ENCODE measurements at regions not wholly inside any gene's neighbourhood (a gene's known extent, or its start where the extent isn't known, plus 50 kb on each side); places are given as distances from the start of the nearest gene placed in this dataset.
"Not testable (repeated sequence)": the region's sequence is repeated elsewhere in the genome, so short reads cannot be mapped to it uniquely, and the experiment has no call there.

DNA sequence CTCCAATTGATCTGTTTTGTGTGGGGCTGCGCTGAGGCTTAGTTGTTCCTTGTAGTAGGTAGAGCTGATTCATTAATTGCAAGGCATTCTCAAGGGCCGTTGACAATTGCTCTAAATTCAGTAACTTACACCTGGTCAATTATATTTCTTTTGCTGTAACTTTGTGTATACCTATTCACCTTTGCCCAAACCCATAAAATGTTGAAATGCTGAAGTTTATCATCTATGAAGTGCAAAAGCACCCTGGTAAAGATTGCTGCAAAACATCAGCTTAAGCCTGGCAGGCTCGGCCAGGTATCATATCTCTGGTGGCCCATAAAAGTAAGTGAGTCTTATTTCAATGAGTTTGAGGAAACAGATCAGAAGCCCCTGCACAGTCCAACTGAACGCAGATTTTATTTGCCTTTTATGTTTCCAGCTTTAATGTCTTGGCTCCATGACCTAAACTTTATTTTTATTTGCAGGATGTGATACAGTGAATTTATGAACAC, 203.6 kb upstream of the SLCO3A1 start:
- H3K9ac ChIP-seq (ENCODE audit: insufficient read depth, low read length): no peak overlapping the region
- TF ChIP-seq EZH2 (IDR thresholded peaks at IDR 0.05; ENCODE audit: low read length, missing control alignments): no peak
- TF ChIP-seq, protein P1, sequence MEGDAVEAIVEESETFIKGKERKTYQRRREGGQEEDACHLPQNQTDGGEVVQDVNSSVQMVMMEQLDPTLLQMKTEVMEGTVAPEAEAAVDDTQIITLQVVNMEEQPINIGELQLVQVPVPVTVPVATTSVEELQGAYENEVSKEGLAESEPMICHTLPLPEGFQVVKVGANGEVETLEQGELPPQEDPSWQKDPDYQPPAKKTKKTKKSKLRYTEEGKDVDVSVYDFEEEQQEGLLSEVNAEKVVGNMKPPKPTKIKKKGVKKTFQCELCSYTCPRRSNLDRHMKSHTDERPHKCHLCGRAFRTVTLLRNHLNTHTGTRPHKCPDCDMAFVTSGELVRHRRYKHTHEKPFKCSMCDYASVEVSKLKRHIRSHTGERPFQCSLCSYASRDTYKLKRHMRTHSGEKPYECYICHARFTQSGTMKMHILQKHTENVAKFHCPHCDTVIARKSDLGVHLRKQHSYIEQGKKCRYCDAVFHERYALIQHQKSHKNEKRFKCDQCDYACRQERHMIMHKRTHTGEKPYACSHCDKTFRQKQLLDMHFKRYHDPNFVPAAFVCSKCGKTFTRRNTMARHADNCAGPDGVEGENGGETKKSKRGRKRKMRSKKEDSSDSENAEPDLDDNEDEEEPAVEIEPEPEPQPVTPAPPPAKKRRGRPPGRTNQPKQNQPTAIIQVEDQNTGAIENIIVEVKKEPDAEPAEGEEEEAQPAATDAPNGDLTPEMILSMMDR (conservative IDR thresholded peaks at IDR 0.05 in 1 of 2, IDR thresholded peaks at IDR 0.05 in 1 of 2; ENCODE audit: low read depth in 1 of 2, low read length in 2 of 2): no peak
- H3K36me3 ChIP-seq (ENCODE audit: control insufficient read depth, insufficient read depth, low read length): no peaks in the 10 kb centered on the region
- no peaks in the 10 kb centered on the region for H4K20me1 ChIP-seq (ENCODE audit: control insufficient read depth, extremely low read depth, insufficient read depth, low read length)
- no peaks in the 10 kb centered on the region for H3K27me3 ChIP-seq (ENCODE audit: control insufficient read depth, insufficient read depth, low read length)
- H3K9me3 ChIP-seq (ENCODE audit: control insufficient read depth, insufficient read depth, low read depth, low read length): no peaks in the 10 kb centered on the region
- H3K79me2 ChIP-seq (ENCODE audit: control insufficient read depth, insufficient read depth, low read length): no peaks in the 10 kb centered on the region
- H3K4me1 ChIP-seq (ENCODE audit: control insufficient read depth, extremely low read depth, insufficient read depth, low read length): no peaks in the 10 kb centered on the region
- no peak overlapping the region for H3K4me2 ChIP-seq (ENCODE audit: extremely low read depth, insufficient read depth, low read length)
- H2AFZ ChIP-seq (ENCODE audit: low read length): no peak overlapping the region
- no peak for DNase-seq (ENCODE audit: low read depth in 2 of 2)
- no peak overlapping the region for H3K4me3 ChIP-seq (replicated peaks in 1 of 4; ENCODE audit: control extremely low read depth in 1 of 4, insufficient read depth in 1 of 4, low read depth in 3 of 4, low read length in 4 of 4)
- H3K27ac ChIP-seq (ENCODE audit: insufficient read depth, low read length): no peak overlapping the region

DNA sequence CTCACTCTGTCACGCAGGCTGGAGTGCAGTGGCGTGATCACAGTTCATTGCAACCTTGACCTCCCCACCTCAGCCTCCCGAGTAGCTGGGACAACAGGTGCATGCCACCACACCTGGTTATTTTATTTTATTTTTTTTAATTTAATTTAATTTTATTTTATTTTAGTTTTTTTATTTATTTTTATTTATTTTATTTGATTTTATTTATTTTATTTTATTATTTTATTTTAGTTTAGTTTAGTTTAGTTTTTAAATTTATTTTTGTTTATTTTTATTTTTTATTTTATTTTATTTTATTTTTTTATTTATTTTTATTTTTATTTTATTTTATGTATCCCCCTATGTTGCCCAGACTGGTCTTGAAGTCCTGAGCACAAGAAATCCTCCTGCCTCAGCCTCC, 202.3 kb upstream of the SLCO3A1 start:
- Histone ChIP-seq H3K27me3 (ENCODE audit: control insufficient read depth, insufficient read depth, low read length) (no peaks in the 10 kb centered on the region), H4K20me1 (ENCODE audit: control insufficient read depth, extremely low read depth, insufficient read depth, low read length) (no peaks in the 10 kb centered on the region), H2AFZ (ENCODE audit: low read length) (no peak overlapping the region), H3K9ac (ENCODE audit: insufficient read depth, low read length) (no peak overlapping the region), H3K36me3 (ENCODE audit: control insufficient read depth, insufficient read depth, low read length) (no peaks in the 10 kb centered on the region), H3K9me3 (ENCODE audit: control insufficient read depth, insufficient read depth, low read depth, low read length) (no peaks in the 10 kb centered on the region), H3K4me1 (ENCODE audit: control insufficient read depth, extremely low read depth, insufficient read depth, low read length) (no peaks in the 10 kb centered on the region), H3K4me2 (ENCODE audit: extremely low read depth, insufficient read depth, low read length) (no peak overlapping the region), H3K27ac (ENCODE audit: insufficient read depth, low read length) (no peak overlapping the region), H3K79me2 (ENCODE audit: control insufficient read depth, insufficient read depth, low read length) (no peaks in the 10 kb centered on the region), H3K4me3 (replicated peaks in 1 of 4; ENCODE audit: control extremely low read depth in 1 of 4, insufficient read depth in 1 of 4, low read depth in 3 of 4, low read length in 4 of 4) (no peak overlapping the region)
- TF ChIP-seq EZH2 (IDR thresholded peaks at IDR 0.05; ENCODE audit: low read length, missing control alignments): no peak
- TF ChIP-seq, protein P1 (conservative IDR thresholded peaks at IDR 0.05 in 1 of 2, IDR thresholded peaks at IDR 0.05 in 1 of 2; ENCODE audit: low read depth in 1 of 2, low read length in 2 of 2): no peak
- no peak for DNase-seq (ENCODE audit: low read depth in 2 of 2)

DNA sequence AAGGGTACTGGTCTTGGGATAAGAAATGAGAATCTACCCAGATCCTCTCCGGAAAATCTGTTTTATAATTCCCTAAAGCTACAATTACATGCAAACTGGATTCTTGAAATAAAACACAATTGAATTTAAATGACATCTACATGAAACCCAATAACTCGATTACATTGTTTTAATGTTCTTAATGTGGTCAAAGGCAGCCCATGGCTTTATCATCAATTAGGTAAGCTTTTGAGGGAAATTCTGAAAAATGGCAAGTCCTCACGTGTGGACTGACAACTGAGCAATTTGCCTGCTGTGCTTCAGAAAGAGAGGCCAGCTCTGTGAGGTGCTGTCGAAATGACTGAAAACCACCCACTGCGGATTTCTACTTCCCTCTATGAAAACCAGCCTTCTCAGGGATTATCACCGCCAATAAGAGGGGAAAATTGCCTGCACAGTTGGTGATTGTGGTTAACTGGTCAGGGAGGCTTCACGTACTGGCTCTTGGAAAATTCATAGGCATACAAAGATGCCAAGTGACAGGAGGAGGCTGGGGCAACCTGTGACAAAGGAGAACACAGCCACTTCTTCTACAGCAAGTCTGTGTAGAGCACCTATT, 200.8 kb upstream of the SLCO3A1 start:
- no peaks in the 10 kb centered on the region for H3K4me1 ChIP-seq (ENCODE audit: control insufficient read depth, extremely low read depth, insufficient read depth, low read length)
- no peaks in the 10 kb centered on the region for H3K27me3 ChIP-seq (ENCODE audit: control insufficient read depth, insufficient read depth, low read length)
- no peaks in the 10 kb centered on the region for H3K9me3 ChIP-seq (ENCODE audit: control insufficient read depth, insufficient read depth, low read depth, low read length)
- DNase-seq (ENCODE audit: low read depth in 2 of 2): no peak
- H3K36me3 ChIP-seq (ENCODE audit: control insufficient read depth, insufficient read depth, low read length): no peaks in the 10 kb centered on the region
- TF ChIP-seq, protein P1 (conservative IDR thresholded peaks at IDR 0.05 in 1 of 2, IDR thresholded peaks at IDR 0.05 in 1 of 2; ENCODE audit: low read depth in 1 of 2, low read length in 2 of 2): no peak
- no peak for TF ChIP-seq EZH2 (IDR thresholded peaks at IDR 0.05; ENCODE audit: low read length, missing control alignments)
- no peak overlapping the region for H2AFZ ChIP-seq (ENCODE audit: low read length)
- H3K27ac ChIP-seq (ENCODE audit: insufficient read depth, low read length): no peak overlapping the region
- H3K9ac ChIP-seq (ENCODE audit: insufficient read depth, low read length): no peak overlapping the region
- H3K4me2 ChIP-seq (ENCODE audit: extremely low read depth, insufficient read depth, low read length): no peak overlapping the region
- H4K20me1 ChIP-seq (ENCODE audit: control insufficient read depth, extremely low read depth, insufficient read depth, low read length): no peaks in the 10 kb centered on the region
- no peaks in the 10 kb centered on the region for H3K79me2 ChIP-seq (ENCODE audit: control insufficient read depth, insufficient read depth, low read length)
- H3K4me3 ChIP-seq (replicated peaks in 1 of 4; ENCODE audit: control extremely low read depth in 1 of 4, insufficient read depth in 1 of 4, low read depth in 3 of 4, low read length in 4 of 4): no peak overlapping the region

DNA sequence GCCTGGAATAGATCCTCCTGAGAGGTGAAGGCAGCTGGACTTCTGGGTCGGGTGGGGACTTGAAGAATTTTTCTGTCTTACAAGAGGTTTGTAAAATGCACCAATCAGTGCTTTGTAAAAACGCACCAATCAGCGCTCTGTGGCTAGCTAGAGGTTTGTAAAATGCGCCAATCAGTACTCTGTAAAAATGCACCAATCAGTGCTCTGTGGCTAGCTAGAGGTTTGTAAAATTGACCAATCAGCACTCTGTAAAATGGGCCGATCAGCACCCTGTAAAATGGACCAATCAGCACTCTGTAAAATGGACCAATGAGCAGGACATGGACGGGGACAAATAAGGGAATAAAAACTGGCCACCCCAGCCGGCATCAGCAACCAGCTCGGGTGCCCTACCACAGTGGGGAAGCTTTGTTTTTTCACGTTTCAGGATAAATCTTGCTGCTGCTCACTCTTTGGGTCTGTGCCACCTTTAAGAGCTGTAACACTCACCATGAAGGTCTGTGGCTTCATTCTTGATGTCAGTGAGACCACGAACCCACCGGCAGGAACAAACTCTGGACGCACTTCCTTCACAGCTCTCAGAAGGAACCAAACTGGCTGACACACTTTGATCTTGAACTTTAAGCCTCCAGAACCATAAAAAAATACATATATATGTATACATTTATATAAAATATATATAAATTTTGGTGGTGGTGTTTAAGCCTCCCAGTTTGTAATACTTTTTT, 197.8 kb upstream of the SLCO3A1 start:
- not testable (repeated sequence) for H4K20me1 ChIP-seq (ENCODE audit: control insufficient read depth, extremely low read depth, insufficient read depth, low read length); H3K9me3 ChIP-seq (ENCODE audit: control insufficient read depth, insufficient read depth, low read depth, low read length); DNase-seq (ENCODE audit: low read depth in 2 of 2); H3K4me2 ChIP-seq (ENCODE audit: extremely low read depth, insufficient read depth, low read length); H3K36me3 ChIP-seq (ENCODE audit: control insufficient read depth, insufficient read depth, low read length); H2AFZ ChIP-seq (ENCODE audit: low read length); H3K27ac ChIP-seq (ENCODE audit: insufficient read depth, low read length); H3K4me3 ChIP-seq (replicated peaks in 1 of 4; ENCODE audit: control extremely low read depth in 1 of 4, insufficient read depth in 1 of 4, low read depth in 3 of 4, low read length in 4 of 4); H3K4me1 ChIP-seq (ENCODE audit: control insufficient read depth, extremely low read depth, insufficient read depth, low read length); H3K79me2 ChIP-seq (ENCODE audit: control insufficient read depth, insufficient read depth, low read length); H3K9ac ChIP-seq (ENCODE audit: insufficient read depth, low read length); H3K27me3 ChIP-seq (ENCODE audit: control insufficient read depth, insufficient read depth, low read length)
